Trophoblast cell (in vitro differentiated cells and primary cell): ENCODE measurements at regions not wholly inside any gene's neighbourhood (a gene's known extent, or its start where the extent isn't known, plus 50 kb on each side); places are given as distances from the start of the nearest gene placed in this dataset.

Source experiments
- DNase-seq, 2 donors: peaks; one replicate each; pipeline ENCODE4 v3.0.0-alpha.2; 2016
- H2AFZ ChIP-seq: 2 replicates; pipeline ENCODE4 v1.6.1; 2013; ENCODE audit warnings: low read length, moderate library complexity, mild to moderate bottlenecking; ENCODE audit not compliant: insufficient read depth, poor library complexity
- H2AK5ac ChIP-seq: 2 replicates; pipeline ENCODE4 v1.6.1; 2013; ENCODE audit warnings: mild to moderate bottlenecking, low read length
- H2BK120ac ChIP-seq: 2 replicates; pipeline ENCODE4 v1.6.1; 2013; ENCODE audit warnings: low read length, mild to moderate bottlenecking, moderate library complexity; ENCODE audit not compliant: insufficient read depth, poor library complexity
- H2BK12ac ChIP-seq: 2 replicates; pipeline ENCODE4 v1.6.1; 2013; ENCODE audit warnings: mild to moderate bottlenecking, low read length, moderate library complexity
- H2BK5ac ChIP-seq: 2 replicates; pipeline ENCODE4 v1.6.1; 2013; ENCODE audit warnings: low read length, low read depth, moderate library complexity, mild to moderate bottlenecking; ENCODE audit not compliant: poor library complexity
- H3K14ac ChIP-seq: 2 replicates; pipeline ENCODE4 v1.6.1; 2013; ENCODE audit warnings: mild to moderate bottlenecking, low read length
- H3K18ac ChIP-seq: 2 replicates; pipeline ENCODE4 v1.6.1; 2013; ENCODE audit warnings: mild to moderate bottlenecking, low read length
- H3K23ac ChIP-seq: 2 replicates; pipeline ENCODE4 v1.6.1; 2013; ENCODE audit warnings: low read length
- H3K27ac ChIP-seq: 2 replicates; pipeline ENCODE4 v1.5.1; 2013; ENCODE audit warnings: low read depth, mild to moderate bottlenecking, inconsistent platforms, low read length, moderate library complexity
- H3K27me3 ChIP-seq: 2 replicates; pipeline ENCODE4 v1.6.1; 2013; ENCODE audit warnings: inconsistent platforms, mild to moderate bottlenecking, low read length, moderate library complexity; ENCODE audit not compliant: insufficient read depth
- H3K36me3 ChIP-seq, 2 experiments: 1 replicate in 1 of 2; 2 replicates in 1 of 2; pipeline ENCODE4 v1.6.1; 2013; ENCODE audit warnings: low read length in 2 of 2, mild to moderate bottlenecking in 2 of 2, moderate library complexity in 1 of 2; ENCODE audit not compliant: insufficient read depth in 2 of 2, control insufficient read depth in 1 of 2
- H3K4ac ChIP-seq: 2 replicates; pipeline ENCODE4 v1.6.1; 2013; ENCODE audit warnings: low read depth, mild to moderate bottlenecking, low read length, moderate library complexity
- H3K4me1 ChIP-seq, 2 experiments: 1 replicate in 1 of 2; 2 replicates in 1 of 2; pipeline ENCODE4 v1.6.1; 2013; ENCODE audit warnings: low read length in 2 of 2, mild to moderate bottlenecking in 2 of 2, moderate library complexity in 1 of 2; ENCODE audit not compliant: insufficient read depth in 2 of 2, control insufficient read depth in 1 of 2
- H3K4me2 ChIP-seq: 2 replicates; pipeline ENCODE4 v1.6.1; 2013; ENCODE audit warnings: inconsistent platforms, mild to moderate bottlenecking, low read length, moderate library complexity
- H3K4me3 ChIP-seq: 2 replicates; pipeline ENCODE4 v1.5.1; 2013; ENCODE audit warnings: mild to moderate bottlenecking, low read depth, low read length, inconsistent platforms
- H3K79me1 ChIP-seq: one replicate; pipeline ENCODE4 v1.6.1; 2013; ENCODE audit warnings: low read length
- H3K79me2 ChIP-seq: 2 replicates; pipeline ENCODE4 v1.6.1; 2013; ENCODE audit warnings: low read length, mild to moderate bottlenecking; ENCODE audit not compliant: control insufficient read depth, insufficient read depth, poor library complexity
- H3K9ac ChIP-seq: 2 replicates; pipeline ENCODE4 v1.6.1; 2013; ENCODE audit warnings: mild to moderate bottlenecking, low read length
- H3K9me3 ChIP-seq: 2 replicates; pipeline ENCODE4 v1.6.1; 2013; ENCODE audit warnings: low read depth, mild to moderate bottlenecking, control low read depth, inconsistent platforms, low read length; ENCODE audit not compliant: insufficient read depth
- H4K12ac ChIP-seq: 2 replicates; pipeline ENCODE4 v1.6.1; 2013; ENCODE audit warnings: low read depth, mild to moderate bottlenecking, low read length, moderate library complexity
- H4K8ac ChIP-seq: 2 replicates; pipeline ENCODE4 v1.6.1; 2013; ENCODE audit warnings: low read depth, mild to moderate bottlenecking, low read length, moderate library complexity
- H4K91ac ChIP-seq: one replicate; pipeline ENCODE4 v1.6.1; 2013; ENCODE audit warnings: low read depth, mild to moderate bottlenecking, low read length, moderate library complexity
- WGBS: extraction: QIAGEN DNeasy Blood & Tissue Kit; methylation state at CpG from one replicate; pipeline ENCODE4 v1.1.7; 2013; ENCODE audit warnings: missing lambda C conversion rate; ENCODE audit not compliant: insufficient read length, insufficient coverage; ENCODE audit errors: extremely low coverage; 5-methylcytosine and 5-hydroxymethylcytosine counted together

DNA sequence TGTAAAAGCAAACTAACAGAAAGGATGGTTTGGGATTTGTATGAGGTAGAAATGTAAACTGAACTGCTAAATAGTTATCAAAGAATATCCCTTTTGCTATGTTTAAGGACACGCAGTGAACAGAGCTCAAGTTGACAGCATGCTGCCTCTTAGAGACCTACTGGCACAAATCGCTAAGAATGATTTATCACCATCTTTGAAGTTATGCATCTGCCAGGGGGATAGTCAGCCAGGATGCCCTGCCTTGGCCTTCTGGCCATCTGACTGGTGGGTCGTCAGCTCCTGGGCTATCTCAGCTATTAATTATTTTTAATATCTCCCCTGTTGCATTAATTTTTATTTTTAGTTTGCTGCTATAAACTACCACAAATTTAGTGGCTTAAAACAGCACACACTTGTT lies 334.8 kb upstream of the KAZN start:
- H3K4me3 ChIP-seq, result no peak overlapping the region

DNA sequence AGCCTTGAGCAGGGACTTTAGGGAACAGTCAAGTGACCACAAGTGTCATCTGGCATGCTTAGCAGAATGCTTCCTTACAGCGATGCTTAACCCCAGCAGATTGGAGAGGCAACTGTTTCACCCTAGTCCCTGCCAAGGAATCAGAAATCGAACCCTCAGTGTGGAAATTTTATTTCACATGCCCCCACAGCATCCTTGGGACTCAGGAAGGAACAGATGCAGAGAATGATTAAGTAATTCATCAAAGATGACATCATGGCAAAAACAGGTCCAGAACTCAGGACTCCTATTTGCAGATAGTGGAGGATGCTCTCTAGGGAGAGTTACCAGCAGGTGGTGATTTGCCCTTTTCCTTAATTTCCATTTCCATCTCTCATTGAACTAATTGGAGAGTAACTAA lies 333.0 kb upstream of the KAZN start:
- Histone ChIP-seq H3K23ac (no peak overlapping the region), H3K4me2 (no peak overlapping the region), H3K27ac (no peak overlapping the region), H3K4me3 (no peak overlapping the region), H3K79me2 (no peaks in the 10 kb centered on the region), H3K4ac (no peak overlapping the region), H3K18ac (no peak overlapping the region), H2AK5ac (no peak overlapping the region), H3K14ac (no peak overlapping the region), H2BK12ac (no peak overlapping the region), H3K9ac (no peak overlapping the region), H4K8ac (no peak overlapping the region), H4K91ac (no peak overlapping the region), H3K9me3 (no peaks in the 10 kb centered on the region), H3K27me3 (no peaks in the 10 kb centered on the region), H3K36me3 (no peaks in the 10 kb centered on the region), H2AFZ (no peak overlapping the region), H4K12ac (no peak overlapping the region), H3K4me1 (no peaks in the 10 kb centered on the region), H2BK5ac (no peak overlapping the region), H2BK120ac (no peak overlapping the region), H3K79me1 (no peaks in the 10 kb centered on the region)
- no peak for DNase-seq
- WGBS, result no CpG with 5 or more reads among the region's 2 CpGs

More for the DNA sequence above, 334.8 kb upstream of the KAZN start:
- Histone ChIP-seq H4K91ac (no peak overlapping the region), H3K14ac (no peak overlapping the region), H2AFZ (no peak overlapping the region), H3K9ac (no peak overlapping the region), H3K9me3 (no peaks in the 10 kb centered on the region), H3K79me2 (no peaks in the 10 kb centered on the region), H3K18ac (no peak overlapping the region), H2BK5ac (no peak overlapping the region), H2AK5ac (no peak overlapping the region), H3K4me1 (no peaks in the 10 kb centered on the region), H4K12ac (no peak overlapping the region), H4K8ac (no peak overlapping the region), H2BK120ac (no peak overlapping the region), H3K36me3 (no peaks in the 10 kb centered on the region), H3K27ac (no peak overlapping the region), H3K4ac (no peak overlapping the region), H3K79me1 (no peaks in the 10 kb centered on the region), H3K23ac (no peak overlapping the region), H2BK12ac (no peak overlapping the region), H3K4me2 (no peak overlapping the region), H3K27me3 (no peaks in the 10 kb centered on the region)
- DNase-seq, result no peak
- WGBS, result no CpG with 5 or more reads among the region's 3 CpGs

DNA sequence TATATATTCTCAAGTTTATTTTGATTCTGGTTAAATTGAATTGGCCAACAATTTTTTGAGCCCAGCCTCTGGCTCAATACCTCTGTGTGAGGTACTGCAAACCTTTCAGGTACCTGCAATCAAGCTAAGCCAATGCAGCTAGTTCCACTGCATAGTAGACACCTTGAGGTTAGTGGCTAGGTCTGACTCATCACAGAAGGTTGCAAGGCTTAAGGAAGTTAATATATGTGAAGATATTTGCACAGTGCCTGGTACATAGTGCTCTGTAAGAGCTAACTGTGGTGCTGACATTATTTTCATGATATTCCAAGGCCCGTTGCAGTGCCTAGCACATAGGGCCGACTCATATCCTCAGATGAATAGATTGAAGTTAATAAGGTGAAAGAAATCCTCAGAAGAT lies 330.5 kb upstream of the KAZN start:
- peaks cover 2% of the 10 kb centered on the region for H3K9me3 ChIP-seq
- peak in 1 of 2 donors; percentile 15 for DNase-seq
- H3K14ac ChIP-seq, result no peak overlapping the region
- H3K27me3 ChIP-seq, result no peaks in the 10 kb centered on the region
- H2BK120ac ChIP-seq, result no peak overlapping the region
- H3K27ac ChIP-seq, result no peak overlapping the region
- no peak overlapping the region for H4K8ac ChIP-seq
- H3K23ac ChIP-seq, result no peak overlapping the region
- WGBS, result no CpG with 5 or more reads among the region's 2 CpGs
- H2AFZ ChIP-seq, result no peak overlapping the region
- no peak overlapping the region for H4K91ac ChIP-seq
- H3K18ac ChIP-seq, result no peak overlapping the region
- no peak overlapping the region for H2BK5ac ChIP-seq
- no peaks in the 10 kb centered on the region for H3K79me1 ChIP-seq
- no peak overlapping the region for H2AK5ac ChIP-seq
- no peak overlapping the region for H2BK12ac ChIP-seq
- no peak overlapping the region for H4K12ac ChIP-seq
- H3K36me3 ChIP-seq, result no peaks in the 10 kb centered on the region
- no peak overlapping the region for H3K9ac ChIP-seq
- H3K4me1 ChIP-seq, result no peaks in the 10 kb centered on the region
- no peak overlapping the region for H3K4me3 ChIP-seq
- H3K4ac ChIP-seq, result no peak overlapping the region
- H3K4me2 ChIP-seq, result no peak overlapping the region
- H3K79me2 ChIP-seq, result no peaks in the 10 kb centered on the region

DNA sequence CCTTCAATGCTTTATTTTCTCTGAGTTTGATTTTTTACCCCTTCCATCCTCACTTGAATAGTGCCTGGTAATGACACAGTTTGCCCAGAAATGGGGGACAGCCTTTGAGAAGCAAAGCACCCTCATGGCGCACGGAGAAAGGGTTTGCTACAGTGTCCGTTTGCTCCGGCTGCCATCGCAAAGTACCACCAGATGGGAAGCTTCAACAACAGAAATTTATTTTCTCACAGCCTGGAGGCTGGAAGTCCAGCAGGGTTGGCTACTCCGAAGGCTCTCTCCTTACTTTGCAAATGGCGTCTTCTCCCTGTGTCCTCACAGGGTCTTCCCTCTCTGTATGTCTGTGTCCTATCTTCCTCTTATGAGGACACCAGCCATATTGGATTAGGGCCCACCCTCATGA lies 327.7 kb upstream of the KAZN start:
- Histone ChIP-seq H3K4me2 (no peak overlapping the region), H4K91ac (no peak overlapping the region), H2BK5ac (no peak overlapping the region), H3K4ac (no peak overlapping the region), H2AK5ac (no peak overlapping the region), H3K23ac (no peak overlapping the region), H3K9me3 (peaks cover 2% of the 10 kb centered on the region), H3K4me3 (no peak overlapping the region), H2AFZ (no peak overlapping the region), H3K18ac (no peak overlapping the region), H2BK120ac (no peak overlapping the region), H4K8ac (no peak overlapping the region), H4K12ac (no peak overlapping the region), H3K14ac (no peak overlapping the region), H3K27ac (no peak overlapping the region), H3K36me3 (no peaks in the 10 kb centered on the region), H3K27me3 (no peaks in the 10 kb centered on the region), H3K79me2 (no peaks in the 10 kb centered on the region), H3K79me1 (no peaks in the 10 kb centered on the region), H2BK12ac (no peak overlapping the region), H3K9ac (no peak overlapping the region), H3K4me1 (no peaks in the 10 kb centered on the region)
- no CpG with 5 or more reads among the region's 7 CpGs for WGBS
- DNase-seq, result no peak
